ENCODE measurements at regions not wholly inside any gene's neighbourhood (a gene's known extent, or its start where the extent isn't known, plus 50 kb on each side); places are given as distances from the start of the nearest gene placed in this dataset.

- TF ChIP-seq CTCF (IDR thresholded peaks at IDR 0.05) (no peak), POLR2A (IDR thresholded peaks at IDR 0.05) (no peak), POLR2AphosphoS5 (IDR thresholded peaks at IDR 0.05) (no peak), EP300 (IDR thresholded peaks at IDR 0.05) (no peak)
- Histone ChIP-seq H3K4me1 (peaks cover 0 to 83% (median 75%) of the 10 kb centered on the region in 4 donors), H3K9me3 (no peaks in the 10 kb centered on the region), H3K27me3 (no peaks in the 10 kb centered on the region), H3K4me3 (no peak overlapping the region), H3K36me3 (peaks cover 0 to 80% (median 59%) of the 10 kb centered on the region in 4 donors), H3K27ac (peak overlapping the region in 3 of 4 donors; percentile 84 to 92 (median 88))
- no peak for DNase-seq
- 89% methylated on average over 21 of the region's 21 CpGs for WGBS, 2 donors
- intact Hi-C loops (cut with DNase I) = no loop called here
These were observed 49.8 kb upstream of the PPARA start for GRCh38 chr22:46100401-46101105.

Small RNA genes lying in the stretch of these regions (small RNA-seq; reads per million reads assigned to genes)
- 0 reads per million in 3 donors for gene MIR3619
